Panc1 (cell line): ENCODE measurements at regions not wholly inside any gene's neighbourhood (a gene's known extent, or its start where the extent isn't known, plus 50 kb on each side); places are given as distances from the start of the nearest gene placed in this dataset.

Source experiments
- CTCF ChIP-seq: fragments of 450-650 bp; IDR thresholded peaks from 2 replicates; pipeline ENCODE4 v1.5.1; 2017; ENCODE audit warnings: mild to moderate bottlenecking
- POLR2AphosphoS5 ChIP-seq: IDR thresholded peaks from 2 replicates; pipeline ENCODE4 v1.6.1; 2012; ENCODE audit warnings: mild to moderate bottlenecking, low read depth, low read length, moderate library complexity
- TCF7L2 ChIP-seq: IDR thresholded peaks from 2 replicates; pipeline ENCODE4 v1.6.1; 2011; ENCODE audit warnings: mild to moderate bottlenecking, low read depth, low read length, inconsistent platforms

GRCh38 chr6:40778918-40779317, 191.8 kb upstream of the LRFN2 start:
- TF ChIP-seq CTCF, result no peak
- no peak for TF ChIP-seq POLR2AphosphoS5
- no peak for TF ChIP-seq TCF7L2
